Loucy (cell line): ENCODE measurements at regions not wholly inside any gene's neighbourhood (a gene's known extent, or its start where the extent isn't known, plus 50 kb on each side); places are given as distances from the start of the nearest gene placed in this dataset.
A peak's percentile ranks its signal among the peaks of the same experiment; 100 is the strongest.

Experiments
- H2AFZ ChIP-seq: fragments of 200-600 bp; sonication (generic); 2 replicates; pipeline ENCODE4 v1.6.0; 2016; ENCODE audit warnings: antibody characterized with exemption, mild to moderate bottlenecking, low read length, moderate library complexity
- H3F3A ChIP-seq: fragments of 200-600 bp; 2 replicates; pipeline ENCODE4 v1.6.0; 2016; ENCODE audit warnings: antibody characterized with exemption, low read depth, mild to moderate bottlenecking
- H3K27me3 ChIP-seq: fragments of 200-600 bp; sonication (generic); 2 replicates; pipeline ENCODE4 v1.6.1; 2014; ENCODE audit warnings: low read length, mild to moderate bottlenecking; ENCODE audit not compliant: insufficient read depth, poor library complexity, severe bottlenecking
- H3K36me3 ChIP-seq: fragments of 200-600 bp; sonication (generic); 2 replicates; pipeline ENCODE4 v1.6.1; 2016; ENCODE audit warnings: low read length; ENCODE audit not compliant: insufficient read depth
- H3K4me1 ChIP-seq: fragments of 200-600 bp; sonication (generic); 2 replicates; pipeline ENCODE4 v1.5.1; 2014; ENCODE audit warnings: low read length, mild to moderate bottlenecking; ENCODE audit not compliant: insufficient read depth, poor library complexity, severe bottlenecking
- H3K4me2 ChIP-seq: fragments of 200-600 bp; sonication (generic); 2 replicates; pipeline ENCODE4 v1.6.0; 2014; ENCODE audit warnings: antibody characterized with exemption, low read length, low read depth, mild to moderate bottlenecking; ENCODE audit not compliant: poor library complexity, severe bottlenecking
- H3K4me3 ChIP-seq: fragments of 200-600 bp; sonication (generic); 2 replicates; pipeline ENCODE4 v1.5.1; 2014; ENCODE audit warnings: low read length, mild to moderate bottlenecking, mixed read lengths; ENCODE audit not compliant: poor library complexity, severe bottlenecking
- H3K79me2 ChIP-seq: fragments of 200-600 bp; sonication (generic); 2 replicates; pipeline ENCODE4 v1.6.1; 2014; ENCODE audit warnings: low read length; ENCODE audit not compliant: insufficient read depth
- H3K9ac ChIP-seq: fragments of 200-600 bp; sonication (generic); 2 replicates; pipeline ENCODE4 v1.6.0; 2014; ENCODE audit warnings: mild to moderate bottlenecking, low read depth, low read length, moderate library complexity; ENCODE audit not compliant: poor library complexity, severe bottlenecking
- H3K9me2 ChIP-seq: fragments of 200-600 bp; sonication (generic); replicated peaks from 2 replicates; pipeline ENCODE4 v1.6.1; 2016; ENCODE audit warnings: low read depth, low read length, mixed read lengths
- H3K9me3 ChIP-seq: fragments of 200-600 bp; sonication (generic); 2 replicates; pipeline ENCODE4 v1.6.1; 2014; ENCODE audit warnings: mild to moderate bottlenecking, antibody characterized with exemption, low read length, low read depth; ENCODE audit not compliant: insufficient read depth
- H4K20me1 ChIP-seq: fragments of 200-600 bp; sonication (generic); 2 replicates; pipeline ENCODE4 v1.6.0; 2014; ENCODE audit warnings: antibody characterized with exemption, low read length, mild to moderate bottlenecking; ENCODE audit not compliant: insufficient read depth, poor library complexity, severe bottlenecking
- CTCF ChIP-seq: fragments of 200-600 bp; sonication (generic); conservative IDR thresholded peaks from 2 replicates; pipeline ENCODE4 v1.5.1; 2014; ENCODE audit warnings: mild to moderate bottlenecking, antibody characterized with exemption, low read length
- EZH2phosphoT487 ChIP-seq: fragments of 200-600 bp; IDR thresholded peaks from 2 replicates; pipeline ENCODE4 v1.6.1; 2018; ENCODE audit warnings: antibody characterized with exemption, mild to moderate bottlenecking, moderate library complexity, borderline replicate concordance

GRCh38 chr1:25113086-25113485 is 119.2 kb downstream of the SYF2 start:
- H3K4me2 ChIP-seq: no peak overlapping the region
- peak overlapping the region; percentile 8; the same call in 1 of the 2 replicates for H2AFZ ChIP-seq
- no peaks in the 10 kb centered on the region for H4K20me1 ChIP-seq
- H3K79me2 ChIP-seq: no peaks in the 10 kb centered on the region
- H3F3A ChIP-seq: no peaks in the 10 kb centered on the region
- no peaks in the 10 kb centered on the region for H3K27me3 ChIP-seq
- peaks cover 11% of the 10 kb centered on the region; the same call in 1 of the 2 replicates for H3K9me3 ChIP-seq
- no peak overlapping the region for H3K9ac ChIP-seq
- peaks cover 13% of the 10 kb centered on the region for H3K4me1 ChIP-seq
- no peaks in the 10 kb centered on the region for H3K9me2 ChIP-seq
- TF ChIP-seq CTCF (no peak), EZH2phosphoT487 (no peak)
- H3K4me3 ChIP-seq: no peak overlapping the region
- H3K36me3 ChIP-seq: no peaks in the 10 kb centered on the region

- no peaks in the 10 kb centered on the region for H4K20me1 ChIP-seq
- no peak overlapping the region for H3K4me2 ChIP-seq
- TF ChIP-seq CTCF: no peak
- no peak for TF ChIP-seq EZH2phosphoT487
- no peaks in the 10 kb centered on the region for H3K36me3 ChIP-seq
- H3K9me3 ChIP-seq: peaks cover 11% of the 10 kb centered on the region; the same call in 1 of the 2 replicates
- H3K4me1 ChIP-seq: peaks cover 13% of the 10 kb centered on the region
- H3K4me3 ChIP-seq: no peak overlapping the region
- no peak overlapping the region for H3K9ac ChIP-seq
- no peaks in the 10 kb centered on the region for H3K9me2 ChIP-seq
- no peaks in the 10 kb centered on the region for H3K79me2 ChIP-seq
- no peak overlapping the region for H2AFZ ChIP-seq
- no peaks in the 10 kb centered on the region for H3K27me3 ChIP-seq
- no peaks in the 10 kb centered on the region for H3F3A ChIP-seq
These were observed 119.9 kb downstream of the SYF2 start for GRCh38 chr1:25112400-25112799.

GRCh38 chr1:25111706-25112105 is 120.6 kb downstream of the SYF2 start:
- Histone ChIP-seq H3K36me3 (no peaks in the 10 kb centered on the region), H3K27me3 (no peaks in the 10 kb centered on the region), H3K9me3 (peaks cover 11% of the 10 kb centered on the region; the same call in 1 of the 2 replicates), H3K9ac (no peak overlapping the region), H3K79me2 (no peaks in the 10 kb centered on the region), H2AFZ (no peak overlapping the region), H3K4me1 (peaks cover 13% of the 10 kb centered on the region), H3K9me2 (no peaks in the 10 kb centered on the region), H4K20me1 (no peaks in the 10 kb centered on the region), H3K4me2 (no peak overlapping the region), H3K4me3 (no peak overlapping the region), H3F3A (no peaks in the 10 kb centered on the region)
- TF ChIP-seq CTCF: no peak
- TF ChIP-seq EZH2phosphoT487: no peak
